ENCODE measurements at regions not wholly inside any gene's neighbourhood (a gene's known extent, or its start where the extent isn't known, plus 50 kb on each side); places are given as distances from the start of the nearest gene placed in this dataset.

GRCh38 chr3:106930086-106930485 lies 447.2 kb upstream of the CCDC54 start:
- TF ChIP-seq CTCF (IDR thresholded peaks at IDR 0.05): no peak
- TF ChIP-seq POLR2A (IDR thresholded peaks at IDR 0.05): no peak
